DOHH2 (cell line): ENCODE measurements at regions not wholly inside any gene's neighbourhood (a gene's known extent, or its start where the extent isn't known, plus 50 kb on each side); places are given as distances from the start of the nearest gene placed in this dataset.

Experiments
- H3F3A ChIP-seq: fragments of 200-600 bp; sonication (generic), shearing (Covaris generic); 2 replicates; pipeline ENCODE4 v1.6.0; 2016; ENCODE audit warnings: antibody characterized with exemption, mild to moderate bottlenecking; ENCODE audit not compliant: control insufficient read depth, insufficient read depth
- H3K27ac ChIP-seq: fragments of 200-600 bp; sonication (generic); 2 replicates; pipeline ENCODE4 v1.5.1; 2014; ENCODE audit warnings: low read depth, mild to moderate bottlenecking, low read length, moderate library complexity
- H3K27me3 ChIP-seq: fragments of 200-600 bp; sonication (generic); 2 replicates; pipeline ENCODE4 v1.6.1; 2014; ENCODE audit warnings: mild to moderate bottlenecking, low read length, mixed read lengths; ENCODE audit not compliant: control insufficient read depth
- H3K36me3 ChIP-seq: fragments of 200-600 bp; sonication (generic); 2 replicates; pipeline ENCODE4 v1.6.1; 2014; ENCODE audit warnings: mild to moderate bottlenecking, low read length, moderate library complexity, mixed read lengths; ENCODE audit not compliant: control insufficient read depth
- H3K4me1 ChIP-seq: fragments of 200-600 bp; sonication (generic); 2 replicates; pipeline ENCODE4 v1.6.1; 2014; ENCODE audit warnings: mild to moderate bottlenecking, low read length, mixed read lengths; ENCODE audit not compliant: control insufficient read depth
- H3K4me2 ChIP-seq: fragments of 200-600 bp; sonication (generic); 2 replicates; pipeline ENCODE4 v1.6.0; 2014; ENCODE audit warnings: mild to moderate bottlenecking, low read length, moderate library complexity
- H3K4me3 ChIP-seq: fragments of 200-600 bp; sonication (generic); 2 replicates; pipeline ENCODE4 v1.5.1; 2014; ENCODE audit warnings: mild to moderate bottlenecking, low read length, mixed read lengths
- H3K79me2 ChIP-seq: fragments of 200-600 bp; sonication (generic); 2 replicates; pipeline ENCODE4 v1.6.1; 2014; ENCODE audit warnings: mild to moderate bottlenecking, low read length, mixed read lengths; ENCODE audit not compliant: control insufficient read depth
- H3K9me2 ChIP-seq: fragments of 200-600 bp; sonication (generic); replicated peaks from 2 replicates; pipeline ENCODE4 v1.6.1; 2014; ENCODE audit warnings: mild to moderate bottlenecking, low read length, mixed read lengths; ENCODE audit not compliant: control insufficient read depth
- H3K9me3 ChIP-seq: fragments of 200-600 bp; sonication (generic); 2 replicates; pipeline ENCODE4 v1.6.1; 2014; ENCODE audit warnings: antibody characterized with exemption, low read length, mixed read lengths; ENCODE audit not compliant: control insufficient read depth, insufficient read depth
- H4K20me1 ChIP-seq: fragments of 200-600 bp; sonication (generic); 2 replicates; pipeline ENCODE4 v1.6.0; 2014; ENCODE audit warnings: low read depth, mild to moderate bottlenecking, antibody characterized with exemption, low read length, moderate library complexity; ENCODE audit not compliant: control insufficient read depth, insufficient read depth
- CTCF ChIP-seq: fragments of 200-600 bp; sonication (generic); IDR thresholded peaks from one replicate; pipeline ENCODE4 v1.5.1; 2014; ENCODE audit warnings: antibody characterized with exemption, mild to moderate bottlenecking, low read depth, low read length; ENCODE audit not compliant: poor library complexity, severe bottlenecking
- EZH2phosphoT487 ChIP-seq: fragments of 200-600 bp; sonication (generic); IDR thresholded peaks from 2 replicates; pipeline ENCODE4 v1.6.1; 2017; ENCODE audit warnings: borderline replicate concordance, mild to moderate bottlenecking, antibody characterized with exemption, low read length, moderate library complexity, mixed read lengths

GRCh38 chrX:130497531-130497930 lies 95.7 kb downstream of the RBMX2 start:
- Histone ChIP-seq H3K79me2 (no peaks in the 10 kb centered on the region), H3K4me3 (no peak overlapping the region), H3K36me3 (no peaks in the 10 kb centered on the region), H3K27me3 (no peaks in the 10 kb centered on the region), H3K27ac (no peak overlapping the region), H3K9me2 (no peaks in the 10 kb centered on the region), H4K20me1 (no peaks in the 10 kb centered on the region), H3K4me1 (no peaks in the 10 kb centered on the region), H3F3A (no peaks in the 10 kb centered on the region), H3K9me3 (no peaks in the 10 kb centered on the region), H3K4me2 (no peak overlapping the region)
- TF ChIP-seq CTCF (no peak), EZH2phosphoT487 (no peak)

- TF ChIP-seq CTCF (no peak), EZH2phosphoT487 (no peak)
- Histone ChIP-seq H3K4me2 (no peak overlapping the region), H3K4me3 (no peak overlapping the region), H4K20me1 (no peaks in the 10 kb centered on the region), H3K4me1 (no peaks in the 10 kb centered on the region), H3K9me2 (no peaks in the 10 kb centered on the region), H3K79me2 (no peaks in the 10 kb centered on the region), H3K27ac (no peak overlapping the region), H3K27me3 (no peaks in the 10 kb centered on the region), H3K36me3 (no peaks in the 10 kb centered on the region), H3K9me3 (no peaks in the 10 kb centered on the region), H3F3A (no peaks in the 10 kb centered on the region)
Measured at GRCh38 chrX:130498653-130499274, 97.0 kb downstream of the RBMX2 start.

- no peaks in the 10 kb centered on the region for H3K79me2 ChIP-seq
- H3K27ac ChIP-seq = no peak overlapping the region
- H3K4me2 ChIP-seq = no peak overlapping the region
- no peaks in the 10 kb centered on the region for H3K9me3 ChIP-seq
- no peaks in the 10 kb centered on the region for H3K9me2 ChIP-seq
- no peaks in the 10 kb centered on the region for H3K4me1 ChIP-seq
- no peaks in the 10 kb centered on the region for H3K27me3 ChIP-seq
- TF ChIP-seq CTCF (no peak), EZH2phosphoT487 (no peak)
- no peak overlapping the region for H3K4me3 ChIP-seq
- no peaks in the 10 kb centered on the region for H3F3A ChIP-seq
- no peaks in the 10 kb centered on the region for H4K20me1 ChIP-seq
- H3K36me3 ChIP-seq = no peaks in the 10 kb centered on the region
Measured at GRCh38 chrX:130502016-130502570, 100.3 kb downstream of the RBMX2 start.
